Stimulated activated memory B cell treated with anti-CD40 and anti-IgM and Interleukin-4, amounts not matched to agents 10 μg/mL and 1 μg/mL and 100 μg/mL, for 72 hours (primary cell): ENCODE measurements at regions not wholly inside any gene's neighbourhood (a gene's known extent, or its start where the extent isn't known, plus 50 kb on each side); places are given as distances from the start of the nearest gene placed in this dataset.

ENCODE experiments used
- ATAC-seq: fragments of 150-1000 bp; cut with Tn5 transposase; 2 replicates; pipeline ENCODE4 v1.10.0; 2021
- H3K27ac Mint-ChIP-seq: one replicate; pipeline ENCODE4 v1.8.0; 2022; ENCODE audit warnings: mild to moderate bottlenecking, mixed read lengths
- H3K27me3 Mint-ChIP-seq: one replicate; pipeline ENCODE4 v1.8.0; 2022; ENCODE audit warnings: mixed read lengths
- H3K36me3 Mint-ChIP-seq: one replicate; pipeline ENCODE4 v1.8.0; 2022; ENCODE audit warnings: mixed read lengths
- H3K4me1 Mint-ChIP-seq: one replicate; pipeline ENCODE4 v1.8.0; 2022; ENCODE audit warnings: mixed read lengths
- H3K4me3 Mint-ChIP-seq: one replicate; pipeline ENCODE4 v1.8.0; 2022; ENCODE audit warnings: mild to moderate bottlenecking, moderate library complexity, mixed read lengths
- H3K9me3 Mint-ChIP-seq: one replicate; pipeline ENCODE4 v1.8.0; 2022; ENCODE audit warnings: mixed read lengths

- ATAC-seq = no peak
- H3K4me1 Mint-ChIP-seq = no peaks in the 10 kb centered on the region
Measured at GRCh38 chrX:131782646-131783045, 238.8 kb downstream of the OR13H1 start.

GRCh38 chrX:131783555-131784308 is 239.4 kb upstream of the STK26 start:
- H3K36me3 Mint-ChIP-seq = no peaks in the 10 kb centered on the region
- H3K4me1 Mint-ChIP-seq = no peaks in the 10 kb centered on the region
- no peak overlapping the region for H3K4me3 Mint-ChIP-seq
- no peak overlapping the region for H3K27ac Mint-ChIP-seq
- no peak for ATAC-seq
- H3K27me3 Mint-ChIP-seq = no peaks in the 10 kb centered on the region
- no peaks in the 10 kb centered on the region for H3K9me3 Mint-ChIP-seq

More at GRCh38 chrX:131782646-131783045, 238.8 kb downstream of the OR13H1 start:
- Mint-ChIP-seq H3K4me3 (no peak overlapping the region), H3K9me3 (no peaks in the 10 kb centered on the region), H3K27ac (no peak overlapping the region), H3K36me3 (no peaks in the 10 kb centered on the region), H3K27me3 (no peaks in the 10 kb centered on the region)

GRCh38 chrX:131789664-131790063 is 233.4 kb upstream of the STK26 start:
- H3K36me3 Mint-ChIP-seq = no peaks in the 10 kb centered on the region
- no peak overlapping the region for H3K4me3 Mint-ChIP-seq
- H3K27ac Mint-ChIP-seq = no peak overlapping the region
- H3K4me1 Mint-ChIP-seq = no peaks in the 10 kb centered on the region
- ATAC-seq = peak; percentile 68
- no peaks in the 10 kb centered on the region for H3K9me3 Mint-ChIP-seq
- no peaks in the 10 kb centered on the region for H3K27me3 Mint-ChIP-seq

GRCh38 chrX:131791608-131792355 is 231.3 kb upstream of the STK26 start:
- Mint-ChIP-seq H3K27ac (no peak overlapping the region), H3K4me1 (no peaks in the 10 kb centered on the region), H3K9me3 (no peaks in the 10 kb centered on the region), H3K27me3 (no peaks in the 10 kb centered on the region), H3K4me3 (no peak overlapping the region), H3K36me3 (no peaks in the 10 kb centered on the region)
- no peak for ATAC-seq

- no peak for ATAC-seq
- Mint-ChIP-seq H3K27ac (no peak overlapping the region), H3K36me3 (no peaks in the 10 kb centered on the region), H3K4me1 (no peaks in the 10 kb centered on the region), H3K9me3 (no peaks in the 10 kb centered on the region), H3K27me3 (no peaks in the 10 kb centered on the region), H3K4me3 (no peak overlapping the region)
Measured at GRCh38 chrX:131792356-131792749, 230.7 kb upstream of the STK26 start.

- no peaks in the 10 kb centered on the region for H3K36me3 Mint-ChIP-seq
- H3K4me3 Mint-ChIP-seq = no peak overlapping the region
- no peaks in the 10 kb centered on the region for H3K9me3 Mint-ChIP-seq
- H3K27ac Mint-ChIP-seq = no peak overlapping the region
- ATAC-seq = no peak
- no peaks in the 10 kb centered on the region for H3K27me3 Mint-ChIP-seq
- H3K4me1 Mint-ChIP-seq = no peaks in the 10 kb centered on the region
Measured at GRCh38 chrX:131792789-131793462, 230.2 kb upstream of the STK26 start.

GRCh38 chrX:131795442-131796229 is 227.5 kb upstream of the STK26 start:
- no peaks in the 10 kb centered on the region for H3K27me3 Mint-ChIP-seq
- no peaks in the 10 kb centered on the region for H3K9me3 Mint-ChIP-seq
- no peaks in the 10 kb centered on the region for H3K36me3 Mint-ChIP-seq
- ATAC-seq = no peak
- H3K4me1 Mint-ChIP-seq = no peaks in the 10 kb centered on the region
- no peak overlapping the region for H3K27ac Mint-ChIP-seq
- no peak overlapping the region for H3K4me3 Mint-ChIP-seq

GRCh38 chrX:131801066-131801465 is 222.0 kb upstream of the STK26 start:
- no peaks in the 10 kb centered on the region for H3K36me3 Mint-ChIP-seq
- H3K27me3 Mint-ChIP-seq = no peaks in the 10 kb centered on the region
- no peak for ATAC-seq
- H3K4me3 Mint-ChIP-seq = no peak overlapping the region
- no peak overlapping the region for H3K27ac Mint-ChIP-seq
- H3K9me3 Mint-ChIP-seq = no peaks in the 10 kb centered on the region
- no peaks in the 10 kb centered on the region for H3K4me1 Mint-ChIP-seq

- Mint-ChIP-seq H3K9me3 (no peaks in the 10 kb centered on the region), H3K36me3 (no peaks in the 10 kb centered on the region), H3K27ac (no peak overlapping the region), H3K4me3 (no peak overlapping the region), H3K4me1 (no peaks in the 10 kb centered on the region), H3K27me3 (no peaks in the 10 kb centered on the region)
- ATAC-seq = no peak
Measured at GRCh38 chrX:131801911-131802310, 221.2 kb upstream of the STK26 start.

- no peaks in the 10 kb centered on the region for H3K9me3 Mint-ChIP-seq
- no peaks in the 10 kb centered on the region for H3K4me1 Mint-ChIP-seq
- H3K4me3 Mint-ChIP-seq = no peak overlapping the region
- no peaks in the 10 kb centered on the region for H3K27me3 Mint-ChIP-seq
- no peaks in the 10 kb centered on the region for H3K36me3 Mint-ChIP-seq
- H3K27ac Mint-ChIP-seq = no peak overlapping the region
- peak; percentile 60 for ATAC-seq
Measured at GRCh38 chrX:131802836-131803626, 220.1 kb upstream of the STK26 start.

GRCh38 chrX:131812847-131813825 is 210.0 kb upstream of the STK26 start:
- no peaks in the 10 kb centered on the region for H3K9me3 Mint-ChIP-seq
- no peaks in the 10 kb centered on the region for H3K36me3 Mint-ChIP-seq
- H3K4me3 Mint-ChIP-seq = peak overlapping the region; percentile 72
- peak overlapping the region; percentile 74 for H3K27ac Mint-ChIP-seq
- no peaks in the 10 kb centered on the region for H3K27me3 Mint-ChIP-seq
- ATAC-seq = peak; percentile 91
- peaks cover 13% of the 10 kb centered on the region for H3K4me1 Mint-ChIP-seq

- ATAC-seq = peak; percentile 89
- H3K4me3 Mint-ChIP-seq = peak overlapping the region; percentile 74
- peak overlapping the region; percentile 84 for H3K27ac Mint-ChIP-seq
- H3K36me3 Mint-ChIP-seq = no peaks in the 10 kb centered on the region
- peaks cover 18% of the 10 kb centered on the region for H3K4me1 Mint-ChIP-seq
- no peaks in the 10 kb centered on the region for H3K9me3 Mint-ChIP-seq
- H3K27me3 Mint-ChIP-seq = no peaks in the 10 kb centered on the region
Measured at GRCh38 chrX:131816551-131817136, 206.5 kb upstream of the STK26 start.

GRCh38 chrX:131818297-131818936 is 204.7 kb upstream of the STK26 start:
- peak; percentile 48 for ATAC-seq
- Mint-ChIP-seq H3K4me3 (no peak overlapping the region), H3K9me3 (no peaks in the 10 kb centered on the region), H3K36me3 (no peaks in the 10 kb centered on the region), H3K27ac (peak overlapping the region; percentile 70), H3K27me3 (no peaks in the 10 kb centered on the region), H3K4me1 (peaks cover 18% of the 10 kb centered on the region)
